GM12878 (cell line): ENCODE measurements at regions not wholly inside any gene's neighbourhood (a gene's known extent, or its start where the extent isn't known, plus 50 kb on each side); places are given as distances from the start of the nearest gene placed in this dataset.

ENCODE experiments used
- ATAC-seq: fragments of 200-7000 bp; cut with Tn5 transposase; 3 replicates; pipeline ENCODE4 v1.9.1; 2020; ENCODE audit warnings: mild to moderate bottlenecking, moderate library complexity
- BruUV-seq: library from RNA; stranded (reverse); fragments of 400-500 nt; replicated peaks from 2 replicates; lab custom pipeline; 2021; lab: Mats Ljungman, UMichigan
- CTCF ChIA-PET: fragments of 300-600 bp; sonication (Branson Sonifier 250); formaldehyde crosslinking; extraction: SDS; loops from one replicate; lab custom pipeline; 2021; ENCODE audit warnings: inconsistent platforms; lab: Yijun Ruan, JAX
- POLR2A ChIA-PET: fragments of 350-600 bp; formaldehyde crosslinking; extraction: SDS; loops from one replicate; lab custom pipeline; 2021; ENCODE audit warnings: inconsistent platforms; lab: Charles Lee
- RAD21 ChIA-PET: fragments of 300-600 bp; sonication (Branson Sonifier 250); formaldehyde crosslinking; loops from one replicate; lab custom pipeline; 2023; ENCODE audit warnings: antibody characterized with exemption; ENCODE audit not compliant: unreplicated experiment; lab: Charles Lee
- SMC1A ChIA-PET: fragments of 300-600 bp; sonication (Branson Sonifier 250); formaldehyde crosslinking; loops from one replicate; lab custom pipeline; 2023; ENCODE audit not compliant: unreplicated experiment, uncharacterized antibody; lab: Charles Lee
- DNase-seq: peaks from one replicate; pipeline ENCODE4 v3.0.0-alpha.2; 2011; ENCODE audit warnings: low read depth, low spot score
- FAIRE-seq: peaks from 3 replicates; lab custom pipeline; 2011; peaks lifted over from hg19 to GRCh38; lab: Jason Lieb, UNC
- H2AFZ ChIP-seq: 2 replicates; pipeline ENCODE4 v1.6.0; 2011; ENCODE audit warnings: low read depth, low read length, control low read depth; ENCODE audit not compliant: control insufficient read depth
- H3K27ac ChIP-seq: 2 replicates; pipeline ENCODE4 v1.5.1; 2011; ENCODE audit warnings: control low read depth; ENCODE audit not compliant: control insufficient read depth, insufficient read depth
- H3K27me3 ChIP-seq, 2 experiments: replicated peaks in 1 of 2; 2 replicates each; pipeline versions ENCODE4 v1.6.0 to v1.6.1; 2011; ENCODE audit warnings: low read length in 1 of 2; ENCODE audit not compliant: control insufficient read depth in 2 of 2, insufficient read depth in 2 of 2
- H3K36me3 ChIP-seq, 2 experiments: 2 replicates each; pipeline ENCODE4 v1.5.1; 2011; ENCODE audit warnings: low read length in 1 of 2; ENCODE audit not compliant: control insufficient read depth in 2 of 2, insufficient read depth in 2 of 2
- H3K4me1 ChIP-seq: 2 replicates; pipeline ENCODE4 v1.6.1; 2011; ENCODE audit warnings: mild to moderate bottlenecking, low read length, moderate library complexity, mixed read lengths; ENCODE audit not compliant: control insufficient read depth, insufficient read depth
- H3K4me2 ChIP-seq: 2 replicates; pipeline ENCODE4 v1.6.0; 2011; ENCODE audit warnings: control low read depth; ENCODE audit not compliant: control insufficient read depth, insufficient read depth
- H3K4me3 ChIP-seq: fragments of 200-600 bp; sonication (generic); 2 replicates; pipeline ENCODE4 v1.5.1; 2016
- H3K79me2 ChIP-seq: 2 replicates; pipeline ENCODE4 v1.6.0; 2011; ENCODE audit warnings: low read length; ENCODE audit not compliant: control insufficient read depth, insufficient read depth
- H3K9ac ChIP-seq: 2 replicates; pipeline ENCODE4 v1.8.0; 2011; ENCODE audit warnings: low read length, control low read depth, mixed read lengths; ENCODE audit not compliant: control insufficient read depth, insufficient read depth
- H3K9me3 ChIP-seq: replicated peaks from 3 replicates; pipeline ENCODE4 v1.5.1; 2011; ENCODE audit warnings: mild to moderate bottlenecking, low read length; ENCODE audit not compliant: control insufficient read depth, insufficient read depth
- H4K20me1 ChIP-seq: 2 replicates; pipeline ENCODE4 v1.6.0; 2011; ENCODE audit not compliant: control insufficient read depth, insufficient read depth
- ATF2 ChIP-seq: IDR thresholded peaks from 2 replicates; pipeline ENCODE4 v1.6.1; 2012; ENCODE audit warnings: low read length, inconsistent platforms
- EGR1 ChIP-seq, 2 experiments: IDR thresholded peaks; 1 replicate in 1 of 2; 2 replicates in 1 of 2; pipeline ENCODE4 v1.6.1; 2011 to 2012; ENCODE audit warnings: low read depth in 2 of 2, low read length in 2 of 2, borderline replicate concordance in 1 of 2, mild to moderate bottlenecking in 1 of 2, moderate library complexity in 1 of 2
- ETV6 ChIP-seq, 2 experiments: fragments of 450-650 bp in 1 of 2; IDR thresholded peaks in 1 of 2; conservative IDR thresholded peaks in 1 of 2; 2 replicates each; pipeline ENCODE4 v1.6.1; 2014; ENCODE audit warnings: antibody characterized with exemption in 1 of 2, borderline replicate concordance in 1 of 2, low read depth in 1 of 2, mild to moderate bottlenecking in 1 of 2, moderate library complexity in 1 of 2
- FOXK2 ChIP-seq: fragments of 450-650 bp; IDR thresholded peaks from 2 replicates; pipeline ENCODE4 v1.6.1; 2017; ENCODE audit warnings: mild to moderate bottlenecking, moderate library complexity
- FOXM1 ChIP-seq: IDR thresholded peaks from 2 replicates; pipeline ENCODE4 v1.6.1; 2012; ENCODE audit warnings: low read depth, mild to moderate bottlenecking, inconsistent platforms, low read length, moderate library complexity
- HDGF ChIP-seq: fragments of 450-650 bp; IDR thresholded peaks from 2 replicates; pipeline ENCODE4 v1.6.1; 2016; ENCODE audit warnings: antibody characterized with exemption
- IKZF1 ChIP-seq: fragments of 450-650 bp; conservative IDR thresholded peaks from 2 replicates; pipeline ENCODE4 v1.6.1; 2017; ENCODE audit warnings: antibody characterized with exemption, mild to moderate bottlenecking
- MTA2 ChIP-seq: fragments of 450-650 bp; IDR thresholded peaks from 2 replicates; pipeline ENCODE4 v1.6.1; 2016; ENCODE audit warnings: low read depth, mild to moderate bottlenecking, moderate library complexity
- MTA3 ChIP-seq: IDR thresholded peaks from 2 replicates; pipeline ENCODE4 v1.6.1; 2012; ENCODE audit warnings: low read length, inconsistent platforms, borderline replicate concordance
- NFXL1 ChIP-seq: fragments of 450-650 bp; IDR thresholded peaks from 2 replicates; pipeline ENCODE4 v1.6.1; 2017; ENCODE audit warnings: antibody characterized with exemption, mild to moderate bottlenecking, borderline replicate concordance
- NR2F1 ChIP-seq: fragments of 450-650 bp; conservative IDR thresholded peaks from 2 replicates; pipeline ENCODE4 v1.6.1; 2017; ENCODE audit warnings: mild to moderate bottlenecking
- PAX8 ChIP-seq: fragments of 450-650 bp; IDR thresholded peaks from 2 replicates; pipeline ENCODE4 v1.6.1; 2017; ENCODE audit warnings: mild to moderate bottlenecking, moderate library complexity
- PBX3 ChIP-seq: IDR thresholded peaks from 2 replicates; pipeline ENCODE4 v1.6.1; 2011; ENCODE audit warnings: mild to moderate bottlenecking, low read depth, low read length, moderate library complexity; ENCODE audit not compliant: insufficient replicate concordance
- RB1 ChIP-seq: fragments of 450-650 bp; formaldehyde crosslinking; IDR thresholded peaks from 2 replicates; pipeline ENCODE4 v1.6.1; 2017; ENCODE audit warnings: mild to moderate bottlenecking, borderline replicate concordance
- SMAD1 ChIP-seq: fragments of 450-650 bp; IDR thresholded peaks from 2 replicates; pipeline ENCODE4 v1.6.1; 2018; ENCODE audit warnings: mild to moderate bottlenecking, low read depth; ENCODE audit not compliant: partially characterized antibody
- SUZ12 ChIP-seq: fragments of 200-600 bp; sonication (generic); IDR thresholded peaks from one replicate; pipeline ENCODE4 v1.6.1; 2018; ENCODE audit warnings: antibody characterized with exemption, mild to moderate bottlenecking; ENCODE audit not compliant: unreplicated experiment
- TAF1 ChIP-seq: IDR thresholded peaks from 2 replicates; pipeline ENCODE4 v1.6.1; 2011; ENCODE audit warnings: mild to moderate bottlenecking, low read depth, low read length, borderline replicate concordance
- TARDBP ChIP-seq: IDR thresholded peaks from 2 replicates; pipeline ENCODE4 v1.6.1; 2016; ENCODE audit warnings: borderline replicate concordance
- TBL1XR1 ChIP-seq: IDR thresholded peaks from 2 replicates; pipeline ENCODE4 v1.6.1; 2012; ENCODE audit warnings: low read depth, low read length, improper control_type of control experiment
- ZBTB11 ChIP-seq: fragments of 450-650 bp; formaldehyde crosslinking; IDR thresholded peaks from 2 replicates; pipeline ENCODE4 v1.5.0; 2022; ENCODE audit warnings: mild to moderate bottlenecking, missing genetic modification characterization
- WGBS: methylation state at CpG from one replicate; pipeline ENCODE4 v1.1.6; 2016; ENCODE audit warnings: low lambda C conversion rate; ENCODE audit not compliant: insufficient replicate concordance, insufficient coverage; ENCODE audit errors: missing lambda C conversion rate; 5-methylcytosine and 5-hydroxymethylcytosine counted together
- in situ Hi-C: fragments of 300-500 bp; cut with MboI; formaldehyde crosslinking; loops from 9 replicates; pipeline ENCODE4 v1.14.3; 2018; ENCODE audit warnings: mixed read lengths
- intact Hi-C: fragments of 100-400 bp; cut with micrococcal nuclease; formaldehyde crosslinking; loops from one replicate; pipeline ENCODE4 v1.14.2; 2022; ENCODE audit not compliant: unreplicated experiment

- RAD21 ChIA-PET: no interaction called here
- H3K36me3 ChIP-seq: no peaks in the 10 kb centered on the region
- H4K20me1 ChIP-seq: no peaks in the 10 kb centered on the region
- CTCF ChIA-PET: no interaction called here
- TF ChIP-seq EGR1 (IDR thresholded peaks at IDR 0.05; ENCODE audit: borderline replicate concordance in 1 of 2, low read depth in 2 of 2, low read length in 2 of 2) (no peak), ETV6 (conservative IDR thresholded peaks at IDR 0.05 in 1 of 2, IDR thresholded peaks at IDR 0.05 in 1 of 2; ENCODE audit: borderline replicate concordance in 1 of 2, low read depth in 1 of 2) (no peak), TAF1 (no peak), TARDBP (no peak), MTA3 (no peak), FOXK2 (no peak), IKZF1 (no peak), SMAD1 (no peak), ZBTB11 (CRISPR knock-in tag) (no peak), HDGF (no peak), MTA2 (no peak), RB1 (no peak), NFXL1 (no peak), FOXM1 (no peak), PAX8 (no peak), NR2F1 (no peak), PBX3 (no peak), SUZ12 (no peak), ATF2 (no peak), TBL1XR1 (no peak)
- H3K79me2 ChIP-seq: no peaks in the 10 kb centered on the region
- ATAC-seq (no peak), FAIRE-seq (no peak), DNase-seq (no peak)
- H3K4me3 ChIP-seq: no peak overlapping the region
- no TSS peak for BruUV-seq
- intact Hi-C loops (no loop called here), in situ Hi-C loops (no loop called here)
- H3K4me2 ChIP-seq: no peak overlapping the region
- H3K4me1 ChIP-seq: no peaks in the 10 kb centered on the region
- no peak overlapping the region for H3K27ac ChIP-seq
- H3K9ac ChIP-seq: no peak overlapping the region
- H3K27me3 ChIP-seq: no peaks in the 10 kb centered on the region; a peak in 1 of 4 replicates
- no peaks in the 10 kb centered on the region for H3K9me3 ChIP-seq
- no peak overlapping the region for H2AFZ ChIP-seq
- WGBS: 12% methylated on average over 4 of the region's 4 CpGs
- SMC1A ChIA-PET: no interaction called here
- POLR2A ChIA-PET: no interaction called here
Measured at GRCh38 chr18:5710235-5710634, 166.4 kb upstream of the EPB41L3 start.
